Gastrocnemius medialis (tissue), 4 donors: ENCODE measurements at regions not wholly inside any gene's neighbourhood (a gene's known extent, or its start where the extent isn't known, plus 50 kb on each side); places are given as distances from the start of the nearest gene placed in this dataset.
"Not testable (repeated sequence)": the region's sequence is repeated elsewhere in the genome, so short reads cannot be mapped to it uniquely, and the experiment has no call there.

Experiments
- ATAC-seq, 2 donors: fragments of 150-250 bp; one replicate each; pipeline ENCODE4 v1.9.1; 2016
- DNase-seq, 2 donors: peaks; one replicate each; pipeline ENCODE4 v3.0.0-alpha.2; 2019
- H3K27ac ChIP-seq, 4 donors: fragments of 200-600 bp; sonication (generic); 1 replicate in 1 of 4; 2 replicates in 3 of 4; pipeline ENCODE4 v1.5.1; 2016 to 2018; ENCODE audit warnings: mild to moderate bottlenecking in 2 of 4, moderate library complexity in 1 of 4
- H3K27me3 ChIP-seq, 3 donors: fragments of 200-600 bp; sonication (generic) in 2 of 3; 1 replicate in 1 of 3; 2 replicates in 2 of 3; pipeline versions ENCODE4 v1.5.1 to v1.6.0; 2016 to 2019; ENCODE audit warnings: mild to moderate bottlenecking in 1 of 3, moderate library complexity in 1 of 3
- H3K36me3 ChIP-seq, 2 donors: fragments of 200-600 bp; sonication (generic) in 1 of 2; one replicate each; pipeline ENCODE4 v1.5.1; 2017 to 2018
- H3K4me1 ChIP-seq, 2 donors: fragments of 200-600 bp; sonication (generic) in 1 of 2; one replicate each; pipeline ENCODE4 v1.5.1; 2016 to 2017; ENCODE audit warnings: mild to moderate bottlenecking in 2 of 2
- H3K4me3 ChIP-seq, 4 donors: fragments of 200-600 bp; sonication (generic) in 3 of 4; 1 replicate in 1 of 4; 2 replicates in 3 of 4; pipeline ENCODE4 v1.5.1; 2016 to 2019; ENCODE audit warnings: mild to moderate bottlenecking in 2 of 4
- H3K9me3 ChIP-seq, 3 donors: fragments of 200-600 bp; sonication (generic) in 2 of 3; 1 replicate in 1 of 3; 2 replicates in 2 of 3; pipeline ENCODE4 v1.5.1; 2016 to 2019
- CTCF ChIP-seq, 5 experiments: fragments of 450-650 bp in 3 of 5; fragments of 200-600 bp in 2 of 5; sonication (generic) in 2 of 5; IDR thresholded peaks in 4 of 5; conservative IDR thresholded peaks in 1 of 5; 1 replicate in 4 of 5; 2 replicates in 1 of 5; pipeline ENCODE4 v1.5.1; 2016 to 2019; ENCODE audit warnings: antibody characterized with exemption in 5 of 5, mild to moderate bottlenecking in 3 of 5, moderate library complexity in 3 of 5
- POLR2A ChIP-seq, 2 donors: fragments of 450-650 bp; IDR thresholded peaks; one replicate each; pipeline ENCODE4 v1.6.1; 2017; ENCODE audit warnings: antibody characterized with exemption in 2 of 2, mild to moderate bottlenecking in 2 of 2, moderate library complexity in 2 of 2
- in situ Hi-C, 4 donors: fragments of 200-750 bp; cut with MboI; loops; one replicate each; pipeline versions ENCODE4 v1.15.0 to v1.8.0; 2017; ENCODE audit warnings: low sequenced_read_pairs in 4 of 4
- intact Hi-C: fragments of 100-400 bp; cut with DNase I; formaldehyde crosslinking; loops from one replicate; pipeline ENCODE4 v1.15.1; 2023; ENCODE audit warnings: low total_unique reads

- Histone ChIP-seq H3K4me1 (no peaks in the 10 kb centered on the region), H3K27me3 (no peaks in the 10 kb centered on the region), H3K4me3 (no peak overlapping the region), H3K27ac (no peak overlapping the region), H3K9me3 (no peaks in the 10 kb centered on the region), H3K36me3 (no peaks in the 10 kb centered on the region)
- TF ChIP-seq CTCF (IDR thresholded peaks at IDR 0.05 in 4 of 5, conservative IDR thresholded peaks at IDR 0.05 in 1 of 5) (no peak), POLR2A (IDR thresholded peaks at IDR 0.05) (no peak)
- in situ Hi-C loops (no loop called here), intact Hi-C loops (no loop called here)
- DNase-seq (no peak), ATAC-seq (no peak)
Measured at GRCh38 chr2:102888514-102888913, 126.7 kb downstream of the TMEM182 start.

- no peak overlapping the region for H3K4me3 ChIP-seq
- no peak overlapping the region for H3K27ac ChIP-seq
- in situ Hi-C loops (no loop called here), intact Hi-C loops (no loop called here)
- H3K9me3 ChIP-seq, result no peaks in the 10 kb centered on the region
- DNase-seq (no peak), ATAC-seq (no peak)
- no peaks in the 10 kb centered on the region for H3K36me3 ChIP-seq
- no peaks in the 10 kb centered on the region for H3K27me3 ChIP-seq
- TF ChIP-seq CTCF (IDR thresholded peaks at IDR 0.05 in 4 of 5, conservative IDR thresholded peaks at IDR 0.05 in 1 of 5) (no peak), POLR2A (IDR thresholded peaks at IDR 0.05) (no peak)
- H3K4me1 ChIP-seq, result no peaks in the 10 kb centered on the region
Measured at GRCh38 chr2:102891296-102891695, 129.5 kb downstream of the TMEM182 start.

GRCh38 chr2:102892698-102893310 lies 131.0 kb downstream of the TMEM182 start:
- no peak overlapping the region for H3K4me3 ChIP-seq
- H3K4me1 ChIP-seq, result no peaks in the 10 kb centered on the region
- in situ Hi-C loops, result no loop called here
- no peaks in the 10 kb centered on the region for H3K27me3 ChIP-seq
- ATAC-seq (no peak), DNase-seq (no peak)
- H3K27ac ChIP-seq, result no peak overlapping the region
- H3K36me3 ChIP-seq, result no peaks in the 10 kb centered on the region
- TF ChIP-seq POLR2A (IDR thresholded peaks at IDR 0.05) (no peak), CTCF (IDR thresholded peaks at IDR 0.05 in 4 of 5, conservative IDR thresholded peaks at IDR 0.05 in 1 of 5) (no peak)
- intact Hi-C loops, result no loop called here
- H3K9me3 ChIP-seq, result no peaks in the 10 kb centered on the region

GRCh38 chr2:102893870-102894269 lies 132.0 kb downstream of the TMEM182 start:
- H3K4me3 ChIP-seq, result no peak overlapping the region
- H3K9me3 ChIP-seq, result no peaks in the 10 kb centered on the region
- TF ChIP-seq POLR2A (IDR thresholded peaks at IDR 0.05), result no peak
- no peak for TF ChIP-seq CTCF (IDR thresholded peaks at IDR 0.05 in 4 of 5, conservative IDR thresholded peaks at IDR 0.05 in 1 of 5)
- H3K4me1 ChIP-seq, result no peaks in the 10 kb centered on the region
- H3K27me3 ChIP-seq, result no peaks in the 10 kb centered on the region
- no peak overlapping the region for H3K27ac ChIP-seq
- DNase-seq (no peak), ATAC-seq (no peak)
- in situ Hi-C loops (no loop called here), intact Hi-C loops (no loop called here)
- no peaks in the 10 kb centered on the region for H3K36me3 ChIP-seq

GRCh38 chr2:102895376-102895775 lies 133.5 kb downstream of the TMEM182 start:
- Histone ChIP-seq H3K27ac (no peak overlapping the region), H3K9me3 (no peaks in the 10 kb centered on the region), H3K27me3 (no peaks in the 10 kb centered on the region), H3K4me3 (no peak overlapping the region), H3K4me1 (no peaks in the 10 kb centered on the region), H3K36me3 (no peaks in the 10 kb centered on the region)
- ATAC-seq, result no peak
- DNase-seq, result no peak
- intact Hi-C loops, result no loop called here
- in situ Hi-C loops, result no loop called here
- TF ChIP-seq CTCF (IDR thresholded peaks at IDR 0.05 in 4 of 5, conservative IDR thresholded peaks at IDR 0.05 in 1 of 5) (no peak), POLR2A (IDR thresholded peaks at IDR 0.05) (no peak)

- DNase-seq, in situ Hi-C loops, H3K36me3 ChIP-seq, H3K27me3 ChIP-seq, ATAC-seq, H3K4me1 ChIP-seq, intact Hi-C loops, H3K27ac ChIP-seq, H3K9me3 ChIP-seq, H3K4me3 ChIP-seq: not testable (repeated sequence)
Measured at GRCh38 chr2:102909240-102909639, 147.4 kb downstream of the TMEM182 start.
